Dermis blood vessel endothelial cell (primary cell): ENCODE measurements at regions not wholly inside any gene's neighbourhood (a gene's known extent, or its start where the extent isn't known, plus 50 kb on each side); places are given as distances from the start of the nearest gene placed in this dataset.

Experiments
- DNase-seq: peaks from one replicate; pipeline ENCODE4 v3.0.0; 2010

GRCh38 chr7:132733860-132734259, 157.6 kb upstream of the PLXNA4 start:
- DNase-seq, result no peak

GRCh38 chr7:132732321-132732865, 156.1 kb upstream of the PLXNA4 start:
- DNase-seq, result no peak

- DNase-seq, result no peak
Measured at GRCh38 chr7:132730105-132730504, 153.8 kb upstream of the PLXNA4 start.

DNA sequence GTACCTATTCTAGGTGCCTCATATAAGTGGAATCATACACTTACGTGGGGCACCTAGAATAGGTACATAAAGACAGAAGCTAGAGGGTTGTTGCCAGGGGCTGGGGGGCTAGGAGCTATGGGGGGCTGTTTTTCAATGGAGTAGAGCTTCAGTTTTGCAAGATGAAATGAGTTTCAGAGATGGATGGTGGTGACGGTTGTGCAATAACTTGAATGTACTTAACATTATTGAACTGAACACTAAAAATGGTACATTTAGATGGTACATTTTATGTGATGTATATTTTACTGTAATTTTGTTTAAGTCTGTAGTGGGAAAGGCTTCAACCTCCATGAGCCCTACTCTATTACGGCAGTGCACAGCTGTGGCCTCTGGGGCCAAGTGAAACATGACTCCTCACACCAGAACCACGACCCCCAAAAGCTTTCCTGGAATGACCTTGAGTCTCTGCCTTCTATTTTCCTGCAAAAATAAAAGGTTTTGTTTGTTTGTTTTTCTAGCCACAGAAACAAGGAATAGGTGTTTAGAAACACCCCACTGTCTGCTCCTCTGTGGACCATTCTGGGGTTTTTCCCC, 147.3 kb upstream of the PLXNA4 start:
- no peak for DNase-seq

DNA sequence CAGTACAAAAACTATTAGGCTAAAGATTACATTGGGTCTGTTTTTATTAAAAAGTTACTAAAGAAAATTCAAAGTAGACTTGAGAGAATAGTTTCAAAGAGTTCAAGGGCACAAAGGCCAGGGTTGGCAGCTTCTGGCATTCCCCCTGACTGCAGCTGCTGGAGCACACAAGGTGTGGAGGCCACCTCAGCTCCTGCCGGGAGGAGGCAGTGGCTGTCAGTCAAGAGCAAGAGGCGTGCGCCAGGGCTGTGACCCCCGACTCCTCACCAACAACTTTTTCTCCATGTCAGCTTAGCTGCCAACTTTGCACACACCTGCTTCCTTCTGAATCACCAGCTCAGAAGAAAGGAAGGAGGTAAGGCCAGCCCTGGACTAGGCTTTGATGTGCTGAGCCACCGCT, 144.6 kb upstream of the PLXNA4 start:
- no peak for DNase-seq

- no peak for DNase-seq
Measured at GRCh38 chr7:132713893-132714292, 137.6 kb upstream of the PLXNA4 start.

DNA sequence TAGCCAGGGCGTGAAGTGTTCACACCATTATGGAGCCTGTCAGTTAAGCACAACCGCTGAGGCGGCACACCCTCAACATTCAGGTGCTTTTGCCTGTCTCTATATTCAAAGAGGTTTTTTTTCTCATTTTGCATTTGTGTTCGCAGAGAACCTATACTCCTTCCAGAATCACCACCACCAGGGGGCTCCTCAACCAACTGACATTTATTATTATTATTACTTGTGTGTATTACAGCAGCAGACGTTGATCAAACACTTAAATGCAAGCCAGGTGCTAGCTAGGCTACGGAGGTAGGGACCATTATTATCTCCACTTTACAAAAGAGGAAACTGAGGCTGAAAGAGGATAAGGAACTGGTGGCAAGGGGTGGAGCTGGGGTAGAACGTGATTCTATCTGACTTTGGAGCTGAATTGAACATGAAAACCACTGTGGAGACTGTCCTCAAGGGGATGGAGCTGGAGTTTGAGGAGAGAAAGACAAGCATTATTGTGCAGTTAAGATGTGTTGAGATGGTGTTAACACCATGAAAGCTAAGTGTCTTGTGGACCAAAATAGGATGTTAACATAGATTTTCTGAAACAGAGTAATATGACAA, 133.8 kb upstream of the PLXNA4 start:
- peak; percentile 69 for DNase-seq

- DNase-seq, result no peak
Measured at GRCh38 chr7:132708470-132708869, 132.2 kb upstream of the PLXNA4 start.

DNA sequence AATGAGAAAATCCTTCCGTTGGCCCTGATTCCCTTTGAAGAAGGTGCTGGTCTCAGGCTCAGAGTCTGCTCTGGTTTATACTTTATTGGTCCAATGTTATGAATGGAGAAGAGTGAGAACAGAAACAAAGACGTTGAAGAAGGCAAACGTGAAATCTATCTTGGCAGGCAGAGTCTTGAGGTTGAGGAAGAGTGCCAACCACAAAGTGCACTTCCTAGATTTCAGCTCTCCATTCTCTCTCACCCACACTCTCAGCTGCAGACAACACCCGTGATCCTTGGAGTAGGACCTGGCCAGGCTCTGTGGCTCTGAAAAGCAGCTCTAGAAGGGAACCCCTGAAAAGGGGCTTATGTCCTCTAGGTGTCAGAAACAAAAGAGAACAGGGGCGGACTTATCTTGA, 128.9 kb upstream of the PLXNA4 start:
- no peak for DNase-seq

DNA sequence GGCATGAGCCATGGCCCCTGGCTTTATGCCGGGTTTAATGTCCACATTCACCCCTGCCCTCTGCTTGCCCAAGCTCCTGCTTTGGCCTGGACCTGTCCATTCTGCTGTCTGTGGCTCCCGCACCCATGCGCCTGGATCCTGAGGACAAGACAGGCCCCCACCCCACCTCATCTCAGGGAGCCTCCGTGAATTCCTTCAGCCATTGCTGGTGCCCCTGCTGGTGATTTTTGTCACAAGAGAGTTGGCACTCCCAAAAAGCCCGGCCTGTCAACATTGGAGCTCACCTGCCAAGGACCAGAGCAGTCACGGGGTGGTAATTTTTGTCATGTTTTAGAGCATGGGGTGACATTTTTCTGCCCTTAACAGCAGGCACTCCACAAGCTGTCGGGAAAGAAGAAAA, 127.5 kb upstream of the PLXNA4 start:
- no peak for DNase-seq

- no peak for DNase-seq
Measured at GRCh38 chr7:132697003-132697402, 120.7 kb upstream of the PLXNA4 start.

GRCh38 chr7:132696332-132696731, 120.1 kb upstream of the PLXNA4 start:
- no peak for DNase-seq

- no peak for DNase-seq
Measured at GRCh38 chr7:132691201-132691600, 114.9 kb upstream of the PLXNA4 start.

DNA sequence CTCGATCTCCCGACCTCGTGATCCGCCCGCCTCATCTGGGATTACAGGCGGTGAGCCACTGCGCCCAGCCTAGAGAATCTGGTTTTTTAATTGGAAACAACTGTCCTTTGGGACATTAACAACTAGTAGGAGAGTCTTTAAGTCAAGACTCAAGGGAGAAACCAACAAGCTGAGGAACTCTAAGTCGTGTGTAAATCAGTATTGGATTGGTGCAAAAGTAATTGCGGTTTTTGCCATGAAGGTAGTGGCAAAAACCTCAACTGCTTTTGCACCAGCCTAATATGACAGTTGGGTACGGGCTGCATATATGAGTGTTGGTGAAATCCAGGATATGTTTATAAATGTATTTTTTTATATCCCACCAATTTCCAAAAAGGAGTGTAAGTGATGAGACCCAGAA, 113.9 kb upstream of the PLXNA4 start:
- DNase-seq, result no peak

DNA sequence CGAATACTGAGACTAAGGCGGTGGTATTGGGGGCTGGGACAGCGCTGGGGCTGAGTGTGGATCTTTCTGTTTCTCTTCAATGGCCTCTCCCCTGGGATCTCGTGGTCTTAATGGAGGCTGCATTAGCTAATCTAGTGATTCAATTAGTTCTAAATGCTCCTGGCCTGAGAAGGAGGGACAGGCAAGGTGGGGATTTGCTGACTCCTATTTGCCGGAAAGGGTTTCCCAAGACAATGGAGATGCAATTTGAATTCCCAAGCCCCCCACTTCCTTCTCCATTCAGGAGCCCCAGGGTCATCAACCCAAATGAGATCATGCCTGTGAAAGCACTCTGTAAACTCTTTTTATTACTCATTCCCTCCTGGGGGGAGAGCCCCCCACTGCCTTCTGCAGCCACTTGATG, 111.7 kb upstream of the PLXNA4 start:
- DNase-seq, result no peak

DNA sequence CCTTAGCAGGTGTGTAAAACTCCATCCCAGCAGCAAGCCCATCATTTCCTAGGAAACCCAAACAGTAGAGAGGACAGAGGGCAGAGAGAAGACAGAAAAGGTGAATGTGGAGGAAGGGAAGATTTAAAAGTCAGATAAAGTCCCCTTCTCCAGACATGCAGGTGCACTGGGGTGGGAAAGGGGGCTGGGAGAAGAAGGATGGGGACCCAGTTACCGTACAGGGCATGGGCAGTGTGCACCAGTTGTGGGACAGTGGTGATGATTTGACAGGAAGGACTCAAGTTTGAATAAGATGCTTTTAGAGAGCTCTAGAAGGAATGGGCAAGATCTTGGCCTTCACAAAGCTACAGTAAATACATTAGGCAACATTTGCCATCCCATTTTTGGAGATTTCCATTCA, 110.7 kb upstream of the PLXNA4 start:
- DNase-seq, result no peak

- no peak for DNase-seq
Measured at GRCh38 chr7:132685277-132685676, 109.0 kb upstream of the PLXNA4 start.

DNA sequence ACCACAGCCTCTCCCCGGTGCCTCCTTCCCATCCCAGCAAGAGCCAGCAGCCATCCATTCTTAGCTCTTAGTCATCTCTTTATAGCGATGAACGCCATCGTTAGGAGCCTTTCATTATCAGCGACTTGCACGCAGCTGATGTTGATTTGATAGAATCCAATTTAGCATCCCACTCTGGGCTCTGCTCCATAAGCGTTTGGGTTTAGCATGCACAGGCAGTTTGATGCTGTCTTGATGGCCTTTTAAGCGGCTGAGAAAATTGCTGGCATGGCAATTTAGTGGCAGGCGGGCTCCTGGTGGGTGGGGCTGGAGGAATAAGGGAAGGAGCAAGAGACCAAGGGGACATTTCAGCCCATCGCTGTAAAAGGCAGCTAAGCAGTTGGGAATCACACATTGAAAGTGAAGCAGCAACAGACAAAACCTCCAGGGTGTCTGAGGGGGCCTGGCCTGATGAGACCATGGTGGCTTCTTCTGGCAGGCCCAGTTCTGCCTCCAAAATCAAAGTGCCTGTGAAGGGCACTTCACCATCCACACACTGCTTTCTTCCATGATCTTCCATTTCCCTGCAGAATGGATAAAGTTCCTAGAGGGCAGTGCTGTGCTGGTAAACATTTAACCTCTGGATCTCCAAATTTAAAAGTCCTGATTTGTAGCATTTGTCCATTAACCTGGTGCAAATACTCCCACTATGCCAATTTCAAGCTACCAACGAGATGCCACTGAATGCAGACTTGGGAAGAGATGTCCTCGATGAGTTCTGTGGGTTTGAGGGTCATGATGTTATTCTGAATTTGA, 107.8 kb upstream of the PLXNA4 start:
- no peak for DNase-seq

DNA sequence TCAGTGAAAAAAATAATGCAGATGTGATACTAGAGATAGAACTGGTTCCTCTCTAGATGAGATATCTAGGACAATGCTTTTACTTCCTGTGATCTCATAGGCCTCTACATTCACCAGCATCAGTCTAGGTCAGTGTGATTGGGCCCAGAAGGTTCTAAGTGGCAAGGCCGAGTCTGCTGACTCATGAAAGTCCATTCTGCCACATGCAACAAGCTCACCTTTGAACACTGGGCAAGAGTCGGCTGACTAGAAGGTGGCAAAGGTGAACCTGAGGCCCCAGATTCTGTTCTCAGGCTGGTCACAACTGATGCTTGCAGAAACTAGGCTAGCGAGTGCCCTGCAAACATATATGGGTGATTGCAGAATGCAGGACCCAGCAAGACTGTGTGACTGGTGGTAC, 105.7 kb upstream of the PLXNA4 start:
- DNase-seq, result no peak

- no peak for DNase-seq
Measured at GRCh38 chr7:132680590-132680989, 104.3 kb upstream of the PLXNA4 start.

DNA sequence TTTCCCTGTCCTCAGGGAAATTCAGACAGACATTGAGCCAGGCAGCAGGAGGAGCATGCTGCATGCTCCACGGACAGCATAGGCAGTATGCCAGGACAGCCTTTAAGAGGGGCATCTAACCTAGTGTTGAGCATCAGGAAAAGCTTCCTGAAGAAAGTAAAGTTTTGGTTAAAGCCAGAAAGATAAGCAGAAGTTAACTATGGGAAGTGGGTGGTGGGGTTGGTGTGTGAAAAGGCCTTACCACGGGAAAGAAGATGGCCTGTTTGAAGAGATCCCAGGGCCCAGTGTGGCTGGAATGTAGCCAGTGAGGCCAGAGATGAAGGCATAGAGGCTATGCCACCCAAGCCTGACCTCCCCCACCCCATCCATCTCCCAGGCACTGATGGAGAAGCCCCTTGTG, 102.4 kb upstream of the PLXNA4 start:
- DNase-seq, result no peak

DNA sequence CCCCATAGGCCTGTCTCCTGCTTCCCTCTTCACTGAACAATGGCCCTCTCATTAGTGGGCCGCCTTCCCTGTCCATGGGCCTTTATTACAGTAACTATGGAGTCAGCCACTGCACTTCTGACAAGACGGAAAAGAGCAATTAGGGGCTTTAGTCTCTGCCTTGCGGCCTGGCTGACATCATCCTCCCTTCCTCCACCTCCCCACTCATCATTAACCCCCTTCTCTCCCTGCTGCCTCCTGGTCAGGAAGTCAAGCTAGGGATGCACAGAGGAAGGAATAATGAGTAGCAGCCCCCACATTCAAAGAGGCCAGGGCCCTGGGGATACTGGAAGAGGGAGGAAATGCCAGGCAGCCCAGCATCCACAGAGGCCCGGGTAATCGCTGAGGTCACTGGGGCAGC, 101.6 kb upstream of the PLXNA4 start:
- no peak for DNase-seq

DNA sequence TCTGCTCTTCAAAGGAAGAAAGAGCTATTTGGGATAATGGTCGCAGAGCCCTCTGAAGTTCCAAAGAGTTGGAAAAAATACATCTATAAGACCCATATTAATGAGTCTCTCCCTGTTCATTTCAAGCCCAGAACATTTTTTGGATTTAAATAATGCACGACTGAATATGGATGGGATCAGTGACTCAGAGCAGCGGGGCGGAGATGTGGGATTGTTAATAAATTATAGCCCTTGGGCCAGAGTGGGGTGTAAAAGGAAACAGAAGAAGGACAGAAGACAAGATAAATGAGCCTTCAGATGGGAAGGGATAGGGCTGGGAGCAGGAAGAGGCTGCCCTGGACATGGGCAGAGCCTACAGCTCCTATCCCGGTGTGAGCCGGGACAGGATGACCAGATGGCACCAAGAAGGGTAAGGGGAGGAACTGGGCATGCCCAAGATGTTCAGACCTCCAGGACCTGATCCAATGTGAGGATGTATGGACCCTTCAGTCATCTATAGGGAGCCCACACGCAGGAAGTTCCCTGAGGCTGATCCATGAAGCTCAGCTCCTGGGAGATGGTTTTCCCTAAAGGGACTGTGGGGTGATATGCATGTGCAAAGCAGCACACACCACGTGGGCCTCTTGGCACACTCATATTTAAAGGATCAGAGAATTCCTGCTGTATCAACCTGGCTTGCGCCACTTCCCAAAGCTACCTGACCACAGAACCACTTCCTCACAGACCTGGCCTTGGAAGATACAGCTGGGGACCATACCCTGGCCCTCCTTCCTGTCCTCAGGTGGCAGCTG, 96.1 kb upstream of the PLXNA4 start:
- DNase-seq, result no peak
